CD4-positive, alpha-beta T cell treated with Interleukin-17A for 4 hours (primary cell): ENCODE measurements at regions not wholly inside any gene's neighbourhood (a gene's known extent, or its start where the extent isn't known, plus 50 kb on each side); places are given as distances from the start of the nearest gene placed in this dataset.
"Not testable (repeated sequence)": the region's sequence is repeated elsewhere in the genome, so short reads cannot be mapped to it uniquely, and the experiment has no call there.

Experiments
- DNase-seq: peaks from one replicate; pipeline ENCODE4 v3.0.0-alpha.2; 2020; ENCODE audit warnings: mixed read lengths

DNA sequence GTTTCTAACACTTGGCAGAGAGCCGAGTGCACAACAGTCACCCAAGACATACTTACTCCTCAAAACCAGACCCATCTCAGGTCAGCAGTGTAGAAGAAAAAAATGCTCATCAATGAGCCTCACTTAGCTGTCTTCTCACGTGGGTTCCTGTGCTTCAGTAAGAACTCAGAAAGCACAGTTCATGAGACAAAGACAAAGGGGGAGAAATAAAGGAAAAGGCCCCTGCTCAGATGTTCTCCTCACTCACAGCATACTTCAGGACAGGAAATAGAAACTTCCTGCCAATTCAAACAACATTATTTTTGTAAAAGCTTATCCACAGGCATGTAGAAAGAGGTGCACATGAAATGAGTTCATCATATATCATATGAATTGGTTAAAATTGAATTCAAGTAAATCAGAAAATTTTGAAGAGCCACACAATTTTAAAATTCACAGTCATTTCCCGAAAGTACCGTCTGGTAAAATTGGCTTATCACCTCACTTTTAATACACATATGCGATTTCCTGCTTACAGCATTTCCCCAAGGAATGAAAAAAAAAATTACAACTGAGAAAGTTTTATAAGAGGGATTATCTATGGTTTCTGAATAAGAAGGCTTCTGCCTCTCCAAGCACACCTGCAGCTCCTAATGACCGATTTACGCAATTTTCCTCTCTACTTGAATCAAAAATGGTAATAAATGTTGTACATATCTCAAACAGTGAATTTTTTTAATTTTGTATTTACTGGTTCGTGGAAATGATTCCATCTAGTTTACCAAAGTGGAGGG lies 328.3 kb downstream of the TMEM167A start:
- DNase-seq: no peak

DNA sequence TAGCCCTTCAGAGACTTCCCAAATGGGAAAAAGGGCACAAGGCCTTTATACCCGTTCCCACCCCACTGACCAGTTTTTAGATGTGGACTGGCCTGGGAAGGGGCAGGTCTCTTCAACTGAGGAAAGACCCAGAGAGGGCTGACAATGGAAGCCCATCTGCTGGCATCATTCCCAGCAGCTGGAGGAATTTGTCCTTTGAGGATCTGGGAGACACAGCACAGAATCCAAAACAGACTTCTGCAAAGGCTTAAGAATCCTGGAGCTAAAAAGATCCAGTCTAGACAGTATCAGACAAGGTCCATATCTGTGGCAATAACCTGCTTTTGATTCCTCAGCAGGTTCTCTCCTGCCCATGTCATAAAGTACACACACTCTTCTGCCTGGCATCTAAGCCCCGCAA lies 329.2 kb downstream of the TMEM167A start:
- no peak for DNase-seq

- DNase-seq: no peak
Measured at GRCh38 chr5:82745016-82745415, 332.2 kb downstream of the TMEM167A start.

- DNase-seq: no peak
Measured at GRCh38 chr5:82738681-82739269, 338.4 kb downstream of the TMEM167A start.

DNA sequence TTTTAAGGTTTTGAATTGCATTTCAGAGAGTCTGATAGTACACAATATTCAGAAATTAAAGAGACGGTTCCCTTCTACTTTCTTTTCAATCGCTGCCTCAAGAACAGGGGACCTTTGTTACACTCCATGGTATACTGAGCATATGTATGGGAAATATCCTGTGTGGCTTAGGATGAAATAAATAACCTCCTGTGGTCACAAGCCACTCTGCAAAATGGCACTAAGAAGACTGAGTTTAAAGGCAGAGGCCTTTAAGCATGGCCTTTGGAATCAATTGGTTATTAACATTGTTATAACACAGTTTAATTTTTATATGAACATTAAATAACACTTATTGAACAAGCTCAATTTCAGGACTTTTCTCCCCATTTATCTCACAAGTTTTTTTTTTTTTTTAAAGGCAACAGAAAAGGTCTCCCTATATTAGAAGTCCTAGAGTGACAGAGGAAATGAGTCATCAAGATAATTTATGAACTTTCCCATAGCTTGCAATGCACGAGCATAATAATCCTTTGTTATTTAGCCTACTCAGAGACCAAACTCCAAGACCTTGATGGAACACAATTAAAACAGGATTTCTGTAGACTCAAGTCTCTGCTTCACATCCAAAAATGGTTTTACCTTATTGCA lies 341.9 kb downstream of the TMEM167A start:
- DNase-seq: no peak

GRCh38 chr5:82734347-82734746 lies 342.8 kb downstream of the TMEM167A start:
- DNase-seq: no peak

GRCh38 chr5:82730913-82731312 lies 346.3 kb downstream of the TMEM167A start:
- no peak for DNase-seq

GRCh38 chr5:82728926-82729702 lies 348.1 kb downstream of the TMEM167A start:
- no peak for DNase-seq

GRCh38 chr5:82723168-82723567 lies 354.0 kb downstream of the TMEM167A start:
- DNase-seq: no peak

DNA sequence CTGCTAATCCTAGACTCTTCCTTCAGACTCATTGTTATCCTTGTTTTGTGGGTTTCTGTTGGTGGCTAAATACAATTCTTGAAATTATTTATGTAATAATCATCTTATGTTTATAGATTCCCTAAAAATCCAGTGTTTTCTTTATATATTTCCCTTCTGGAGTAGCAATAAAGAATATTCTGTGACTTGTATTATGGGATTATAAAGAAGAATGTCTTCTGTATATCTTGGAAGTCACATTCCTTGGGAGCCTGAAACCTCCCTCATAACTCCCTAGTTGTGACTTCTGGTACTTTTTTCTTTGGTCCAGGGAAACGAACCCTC lies 356.1 kb downstream of the TMEM167A start:
- no peak for DNase-seq

GRCh38 chr5:82720213-82721086 lies 356.7 kb downstream of the TMEM167A start:
- DNase-seq: no peak

- no peak for DNase-seq
Measured at GRCh38 chr5:82719368-82719767, 357.8 kb downstream of the TMEM167A start.

DNA sequence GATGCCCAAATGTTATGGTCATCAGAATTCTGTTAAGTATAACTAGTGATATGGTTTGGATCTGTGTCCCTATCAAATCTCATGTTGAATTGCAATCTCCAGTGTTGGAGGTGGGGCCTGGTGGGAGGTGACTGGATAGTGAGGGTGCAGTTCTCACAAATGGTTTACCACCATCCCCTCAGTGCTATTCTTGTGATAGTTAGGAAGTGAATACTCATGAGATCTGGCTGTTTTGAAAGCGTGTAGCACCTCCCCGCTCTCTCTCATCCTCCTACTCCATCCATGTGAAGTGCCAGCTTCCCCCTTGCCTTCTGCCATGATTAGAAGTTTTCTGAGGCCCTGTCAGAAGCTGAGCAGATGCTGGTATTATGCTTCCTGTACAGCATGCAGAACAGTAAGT lies 359.5 kb downstream of the TMEM167A start:
- DNase-seq: no peak

GRCh38 chr5:82714732-82715131 lies 362.5 kb downstream of the TMEM167A start:
- DNase-seq: not testable (repeated sequence)

DNA sequence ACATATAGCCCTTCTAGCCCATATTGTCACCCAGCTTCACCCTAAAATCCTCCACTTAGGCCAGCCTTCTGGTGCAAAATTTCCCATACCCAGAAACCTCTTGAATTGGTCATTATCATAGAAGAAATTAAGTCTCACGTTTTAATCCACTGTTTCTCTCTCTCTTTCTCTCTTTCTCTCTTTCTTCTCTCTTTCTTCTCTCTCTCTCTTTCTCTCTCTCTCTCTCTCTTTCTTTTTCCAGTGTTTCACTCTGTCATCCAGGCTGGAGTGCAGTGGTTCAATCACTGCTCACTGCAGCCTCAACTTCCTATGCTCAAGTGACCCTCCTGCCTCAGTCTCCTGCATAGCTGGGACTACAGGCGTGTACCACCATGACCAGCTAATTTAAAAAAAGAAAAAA lies 363.4 kb downstream of the TMEM167A start:
- DNase-seq: no peak

DNA sequence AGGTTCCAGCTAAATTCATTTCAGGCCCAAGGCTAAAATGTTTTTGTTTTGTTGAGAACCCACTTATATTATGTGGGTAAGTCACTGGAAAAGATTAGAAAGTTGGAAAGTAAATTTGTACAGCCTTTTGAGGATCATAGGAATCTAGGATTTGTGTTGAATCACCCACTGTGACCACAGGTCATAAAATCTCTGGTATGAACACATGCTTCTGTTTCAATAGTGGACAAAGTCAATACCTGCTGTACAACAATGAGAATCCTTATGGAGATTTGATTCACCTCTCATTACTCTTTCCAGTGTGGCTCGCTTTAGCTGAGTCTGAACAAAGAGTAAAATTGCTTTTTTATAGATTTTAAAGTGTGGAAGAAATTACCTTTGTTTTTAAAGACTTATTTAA lies 369.5 kb downstream of the TMEM167A start:
- no peak for DNase-seq

- no peak for DNase-seq
Measured at GRCh38 chr5:82704381-82704780, 372.8 kb downstream of the TMEM167A start.

- no peak for DNase-seq
Measured at GRCh38 chr5:82702046-82702445, 375.1 kb downstream of the TMEM167A start.

- no peak for DNase-seq
Measured at GRCh38 chr5:82699737-82700136, 377.5 kb downstream of the TMEM167A start.

GRCh38 chr5:82698026-82698425 lies 379.2 kb downstream of the TMEM167A start:
- DNase-seq: no peak

DNA sequence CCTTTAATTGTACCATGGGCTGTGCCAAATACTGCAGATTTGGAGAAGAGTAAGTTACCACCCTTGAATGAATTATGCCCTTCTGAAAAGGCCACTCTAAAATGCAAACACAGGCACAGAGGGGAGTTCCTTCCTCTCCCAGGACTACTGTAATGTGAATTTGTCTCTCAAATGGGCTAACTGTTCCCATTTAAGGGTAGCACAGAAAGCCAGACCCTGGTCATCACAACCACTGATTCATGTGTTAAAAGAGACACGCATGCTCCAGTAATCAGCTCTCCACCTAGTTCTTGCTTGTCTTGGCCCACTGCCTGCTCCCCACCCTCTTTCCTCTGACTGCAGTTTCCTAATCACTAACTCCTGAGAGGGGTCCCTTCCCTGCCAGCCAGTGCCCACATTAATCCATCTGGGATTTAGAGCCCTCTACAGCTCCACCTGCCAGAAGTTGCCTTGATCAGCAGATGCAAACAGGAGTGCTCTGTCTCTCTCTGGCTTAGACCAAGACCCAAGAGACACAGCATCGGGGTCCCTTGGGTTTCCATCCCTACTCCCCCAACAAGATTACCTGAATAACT lies 382.4 kb downstream of the TMEM167A start:
- DNase-seq: no peak

DNA sequence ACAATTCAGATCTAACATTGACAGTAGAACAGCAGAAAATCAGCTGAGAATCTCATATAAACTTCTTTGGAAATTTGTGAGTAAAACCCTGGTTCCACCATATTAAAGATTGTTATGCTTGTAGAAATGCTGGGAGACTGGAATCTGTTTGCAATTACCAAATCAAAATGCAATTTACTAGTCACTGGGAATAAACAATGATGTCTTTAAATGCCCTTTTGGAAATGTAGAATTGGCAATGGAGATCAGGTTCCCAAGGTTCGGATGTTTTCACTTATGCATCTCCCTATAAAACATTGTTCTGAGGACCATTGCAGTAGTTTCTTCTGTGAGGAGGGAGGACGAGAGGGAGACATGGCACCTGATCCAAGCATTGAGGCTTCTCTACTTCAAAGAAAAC lies 384.4 kb downstream of the TMEM167A start:
- DNase-seq: no peak
